Lower leg skin (tissue), 3 donors: ENCODE measurements at regions not wholly inside any gene's neighbourhood (a gene's known extent, or its start where the extent isn't known, plus 50 kb on each side); places are given as distances from the start of the nearest gene placed in this dataset.

Source experiments
- CTCF ChIP-seq, 3 donors: fragments of 450-650 bp; IDR thresholded peaks; one replicate each; pipeline ENCODE4 v1.5.1; 2016; ENCODE audit warnings: antibody characterized with exemption in 3 of 3, mild to moderate bottlenecking in 3 of 3, moderate library complexity in 2 of 3
- POLR2A ChIP-seq, 2 donors: fragments of 450-650 bp; IDR thresholded peaks; one replicate each; pipeline ENCODE4 v1.6.1; 2016 to 2017; ENCODE audit warnings: antibody characterized with exemption in 2 of 2, mild to moderate bottlenecking in 1 of 2, moderate library complexity in 1 of 2

- TF ChIP-seq CTCF (IDR thresholded peaks at IDR 0.05) = no peak
- TF ChIP-seq POLR2A (IDR thresholded peaks at IDR 0.05) = no peak
Observed at GRCh38 chrX:40845331-40845911, 110.1 kb upstream of the MED14 start.
